Tongue (tissue), 1 donor: ENCODE measurements at regions not wholly inside any gene's neighbourhood (a gene's known extent, or its start where the extent isn't known, plus 50 kb on each side); places are given as distances from the start of the nearest gene placed in this dataset.
"Not testable (repeated sequence)": the region's sequence is repeated elsewhere in the genome, so short reads cannot be mapped to it uniquely, and the experiment has no call there.

ENCODE experiments used
- DNase-seq: peaks from one replicate; pipeline ENCODE4 v3.0.0-alpha.2; 2015

- DNase-seq = no peak
Observed at GRCh38 chrX:129361576-129361975, 161.7 kb downstream of the SMARCA1 start.

GRCh38 chrX:129360175-129360574 is 163.1 kb downstream of the SMARCA1 start:
- DNase-seq = peak; percentile 17

GRCh38 chrX:129359269-129359668 is 164.0 kb downstream of the SMARCA1 start:
- no peak for DNase-seq

GRCh38 chrX:129357428-129357827 is 165.9 kb downstream of the SMARCA1 start:
- not testable (repeated sequence) for DNase-seq

GRCh38 chrX:129347291-129347690 is 176.0 kb downstream of the SMARCA1 start:
- no peak for DNase-seq

- no peak for DNase-seq
Observed at GRCh38 chrX:129346574-129346973, 176.7 kb downstream of the SMARCA1 start.

GRCh38 chrX:129337264-129337663 is 186.0 kb downstream of the SMARCA1 start:
- DNase-seq = not testable (repeated sequence)

- DNase-seq = no peak
Observed at GRCh38 chrX:129323115-129323514, 200.2 kb downstream of the SMARCA1 start.

GRCh38 chrX:129318375-129318774 is 204.9 kb downstream of the SMARCA1 start:
- peak; percentile 0 for DNase-seq

- no peak for DNase-seq
Observed at GRCh38 chrX:129316461-129316860, 206.8 kb downstream of the SMARCA1 start.

- no peak for DNase-seq
Observed at GRCh38 chrX:129310000-129310399, 213.3 kb downstream of the SMARCA1 start.

GRCh38 chrX:129262912-129263311 is 260.4 kb downstream of the SMARCA1 start:
- DNase-seq = no peak

- not testable (repeated sequence) for DNase-seq
Observed at GRCh38 chrX:129255516-129255915, 267.8 kb downstream of the SMARCA1 start.

GRCh38 chrX:129249563-129249962 is 273.7 kb downstream of the SMARCA1 start:
- DNase-seq = no peak

- DNase-seq = no peak
Observed at GRCh38 chrX:129247642-129248041, 275.6 kb downstream of the SMARCA1 start.

- peak; percentile 5 for DNase-seq
Observed at GRCh38 chrX:129239371-129239770, 283.9 kb downstream of the SMARCA1 start.

GRCh38 chrX:129238011-129238410 is 285.3 kb downstream of the SMARCA1 start:
- no peak for DNase-seq

GRCh38 chrX:129235903-129236302 is 287.4 kb downstream of the SMARCA1 start:
- peak; percentile 31 for DNase-seq

- no peak for DNase-seq
Observed at GRCh38 chrX:129233786-129234185, 289.5 kb downstream of the SMARCA1 start.

GRCh38 chrX:129230850-129231512 is 292.3 kb downstream of the SMARCA1 start:
- no peak for DNase-seq

GRCh38 chrX:129230168-129230567 is 293.1 kb downstream of the SMARCA1 start:
- DNase-seq = no peak

GRCh38 chrX:129227366-129227765 is 295.9 kb downstream of the SMARCA1 start:
- DNase-seq = no peak

GRCh38 chrX:129193357-129193756 is 329.9 kb downstream of the SMARCA1 start:
- peak; percentile 5 for DNase-seq

- no peak for DNase-seq
Observed at GRCh38 chrX:129188231-129188630, 335.1 kb downstream of the SMARCA1 start.

- DNase-seq = no peak
Observed at GRCh38 chrX:129176710-129177109, 346.6 kb downstream of the SMARCA1 start.
